NCI-H510A treated with DMSO at 0.1 percent for 48 hours (cell line): ENCODE measurements at regions not wholly inside any gene's neighbourhood (a gene's known extent, or its start where the extent isn't known, plus 50 kb on each side); places are given as distances from the start of the nearest gene placed in this dataset.
A peak's percentile ranks its signal among the peaks of the same experiment; 100 is the strongest.
"Not testable (repeated sequence)": the region's sequence is repeated elsewhere in the genome, so short reads cannot be mapped to it uniquely, and the experiment has no call there.

Experiments
- DNase-seq: peaks from one replicate; lab custom pipeline; 2025; lab: John Stamatoyannopoulos, UW

DNA sequence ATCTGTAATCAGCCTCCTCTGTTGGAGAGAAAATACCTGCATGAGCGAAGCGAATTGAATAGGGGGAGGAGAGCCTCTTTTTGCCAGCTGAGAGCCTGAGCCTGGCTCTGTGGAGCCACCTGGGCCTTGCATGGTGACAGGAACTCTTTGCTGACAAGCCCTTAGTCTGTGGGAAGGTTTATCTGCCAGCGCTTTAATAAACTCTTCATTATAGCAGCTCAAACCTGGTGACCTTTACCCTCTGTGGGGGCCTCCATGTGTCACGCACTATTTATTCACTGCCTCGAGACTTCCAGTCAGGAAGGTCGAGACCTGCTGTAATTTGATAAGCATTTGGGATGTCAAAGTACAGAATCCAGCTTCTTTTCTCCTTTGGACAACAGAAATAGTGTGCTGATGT is 282.6 kb downstream of the CBLN1 start:
- no peak for DNase-seq

DNA sequence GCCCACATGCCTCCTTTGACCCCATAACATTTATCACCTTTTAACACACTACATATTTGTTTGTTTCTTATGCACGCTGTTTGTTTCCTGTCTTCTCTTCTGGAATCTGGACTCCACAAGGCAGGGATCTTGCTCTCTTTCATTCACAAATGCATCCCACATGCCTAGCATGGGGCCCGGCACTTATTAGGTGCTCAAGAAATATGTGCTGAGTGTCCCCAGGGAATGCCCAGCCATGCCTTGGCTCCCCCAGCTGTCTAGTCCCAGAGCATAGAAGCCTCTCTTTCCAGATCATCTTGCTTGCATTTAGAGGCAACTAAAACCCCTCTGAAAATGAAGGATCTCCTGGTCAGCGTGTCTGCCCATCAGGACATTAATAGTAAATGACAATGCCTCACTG is 283.7 kb downstream of the CBLN1 start:
- no peak for DNase-seq

DNA sequence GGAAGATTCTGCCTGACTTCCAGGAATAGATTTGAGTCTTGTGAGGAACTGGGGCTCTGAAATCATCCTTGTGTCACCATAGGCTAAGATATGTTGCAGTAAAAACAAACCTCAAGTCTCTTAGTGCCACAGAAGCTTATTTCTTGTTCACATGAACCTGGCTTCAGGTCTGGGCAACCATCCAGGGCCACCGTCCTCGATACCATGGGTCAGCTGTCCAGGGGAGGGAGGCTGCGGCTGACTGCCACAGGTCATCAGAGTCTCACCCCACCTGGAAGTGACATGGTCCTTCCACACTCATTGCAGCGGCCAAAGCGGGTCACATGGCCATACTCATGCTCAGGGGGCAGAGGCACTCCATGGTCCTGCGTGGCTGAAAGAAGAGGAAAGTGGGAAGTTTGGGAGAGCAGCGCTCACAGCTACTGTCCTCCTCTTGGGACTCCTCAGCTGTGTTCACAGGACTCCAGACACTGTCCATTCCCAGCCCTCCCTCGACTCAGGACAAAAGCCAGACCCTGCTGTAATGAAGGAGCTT is 284.5 kb downstream of the CBLN1 start:
- no peak for DNase-seq

GRCh38 chr16:48978501-48978900 is 303.1 kb downstream of the CBLN1 start:
- DNase-seq = no peak

GRCh38 chr16:48972236-48972635 is 309.4 kb downstream of the CBLN1 start:
- no peak for DNase-seq

DNA sequence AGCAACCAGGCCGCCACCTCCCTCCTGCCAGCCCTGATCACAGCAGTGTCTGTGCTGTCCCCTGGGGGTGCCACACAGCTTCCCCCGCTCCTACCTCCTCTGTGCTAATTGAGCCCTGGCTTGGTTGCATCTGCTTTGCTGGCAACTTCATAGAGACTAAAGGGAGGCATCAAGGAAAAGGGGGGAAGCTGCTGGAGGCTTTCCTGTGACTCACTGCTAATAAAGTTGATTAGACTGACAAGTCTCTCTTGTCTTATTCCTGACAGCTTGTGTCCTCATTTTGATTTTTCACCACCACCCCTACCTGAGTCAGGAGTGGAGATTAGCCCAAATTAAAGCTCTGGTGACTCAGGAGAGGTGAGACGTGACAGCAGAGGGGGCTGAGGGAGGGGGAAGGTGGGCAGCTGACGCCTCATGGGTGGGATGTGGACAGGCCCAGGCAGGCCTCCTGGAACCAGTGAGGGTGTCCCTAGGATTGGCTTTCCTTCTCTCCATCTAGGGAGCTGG is 310.0 kb downstream of the CBLN1 start:
- DNase-seq = no peak

DNA sequence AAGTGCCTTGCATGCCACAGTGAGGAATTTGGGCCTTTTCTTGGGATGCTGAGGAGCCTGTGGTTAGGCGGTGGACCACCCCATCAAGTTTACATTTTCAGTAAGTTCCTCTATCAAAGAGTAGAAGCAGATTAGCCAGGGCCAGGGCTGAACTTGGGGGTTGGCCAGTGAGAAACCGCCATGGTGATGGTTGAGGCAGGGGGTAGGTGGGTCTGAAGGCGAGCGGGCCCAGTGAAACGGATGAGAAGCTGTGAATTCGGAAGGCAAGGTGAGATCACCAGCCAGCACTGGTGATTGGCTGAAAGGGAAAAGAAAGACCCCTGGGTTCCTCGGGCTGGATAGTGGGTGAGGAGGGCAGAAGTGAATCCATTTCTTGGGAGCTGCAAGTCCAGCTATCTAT is 311.4 kb downstream of the CBLN1 start:
- no peak for DNase-seq

DNA sequence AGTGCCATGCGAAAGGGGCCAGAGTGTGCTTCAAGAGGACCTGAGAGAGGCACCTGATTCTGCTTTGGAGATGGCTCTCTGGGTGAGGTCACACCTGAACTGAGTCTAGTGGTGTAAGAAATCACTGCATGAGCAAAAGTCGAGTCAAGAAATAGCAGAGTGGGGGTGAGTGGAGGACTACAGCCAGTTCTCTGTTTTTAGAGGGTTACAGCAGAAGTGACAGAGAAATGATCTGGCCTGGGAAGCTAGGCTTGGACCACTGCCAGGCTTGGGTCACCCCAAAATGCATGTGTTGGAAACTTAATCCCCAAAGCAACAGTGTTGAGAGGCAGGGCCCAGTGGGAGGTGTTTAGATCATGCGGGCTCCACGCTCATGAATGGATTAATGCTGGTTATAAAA is 312.0 kb downstream of the CBLN1 start:
- DNase-seq = no peak

GRCh38 chr16:48965386-48965785 is 316.3 kb downstream of the CBLN1 start:
- DNase-seq = peak; percentile 43

DNA sequence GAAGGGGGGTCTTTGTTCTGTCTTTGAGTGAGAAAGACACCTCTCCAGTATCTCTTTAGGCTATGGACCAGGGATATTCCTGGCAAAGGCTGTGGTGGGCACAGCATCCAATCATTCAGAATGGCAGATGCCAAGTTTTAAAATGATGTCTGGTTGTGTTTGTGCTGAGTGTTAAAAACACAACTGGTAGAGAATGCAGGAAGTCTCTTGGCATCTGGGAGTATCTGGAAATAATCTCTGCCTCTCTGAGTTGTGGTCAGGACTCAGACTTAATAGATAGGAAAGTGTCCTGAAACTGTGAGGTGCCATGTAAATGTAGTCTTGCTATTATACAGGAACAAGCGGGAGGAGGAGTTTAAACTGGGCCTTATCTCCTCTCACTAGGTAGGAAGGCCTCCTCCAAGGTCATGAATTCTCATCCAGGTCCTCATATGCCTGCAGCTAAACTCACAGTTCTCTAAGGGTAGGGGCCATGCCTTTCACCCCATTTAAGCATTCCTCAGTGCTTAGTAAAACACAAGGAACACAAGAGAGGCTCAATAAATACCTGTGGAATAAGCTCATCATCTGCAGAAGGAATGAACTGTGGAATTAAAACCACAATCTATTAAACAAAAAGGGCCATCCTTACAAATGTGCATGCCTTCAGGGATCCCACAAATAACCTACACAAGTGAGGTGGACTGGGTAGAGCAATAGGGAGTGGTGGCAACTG is 317.6 kb downstream of the CBLN1 start:
- DNase-seq = no peak

GRCh38 chr16:48963306-48963705 is 318.3 kb downstream of the CBLN1 start:
- peak; percentile 11 for DNase-seq

DNA sequence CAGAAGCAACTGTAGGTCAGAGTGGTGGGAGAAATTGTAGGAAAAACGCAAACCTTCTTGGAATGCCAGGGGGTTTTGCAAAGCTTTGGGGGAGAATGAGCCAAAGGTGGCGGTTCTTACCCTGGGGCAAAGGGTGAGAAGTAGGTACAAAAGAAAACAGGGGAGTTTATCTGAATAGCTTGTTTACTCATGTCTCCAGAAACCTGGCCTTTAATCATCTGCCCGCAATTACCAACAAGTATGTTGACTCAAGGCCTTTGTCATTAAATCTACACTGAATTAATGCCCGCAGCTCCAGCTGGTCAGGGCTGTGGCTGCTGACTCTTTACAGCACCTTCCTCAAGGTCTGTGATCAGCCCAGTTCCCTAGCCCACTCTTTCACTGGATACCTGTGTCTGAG is 320.1 kb downstream of the CBLN1 start:
- no peak for DNase-seq

DNA sequence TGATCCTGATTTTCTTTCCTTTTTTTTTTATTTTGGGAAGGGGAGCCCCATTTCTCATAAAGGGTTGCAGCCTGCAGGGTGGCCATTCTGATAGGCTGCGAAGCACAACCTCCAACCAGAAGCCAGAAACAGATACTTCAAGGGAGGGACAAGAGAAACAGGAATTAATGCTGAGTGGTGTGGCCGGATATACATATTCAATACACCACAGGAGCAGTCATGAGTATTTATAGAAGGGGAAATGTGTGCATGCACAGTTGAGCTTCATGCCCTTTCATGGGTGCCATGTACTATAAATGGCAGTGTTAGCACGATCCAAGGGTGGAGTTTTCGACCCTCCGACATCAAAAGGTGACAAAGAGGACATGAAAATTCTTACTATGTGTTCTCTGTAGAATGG is 320.8 kb downstream of the CBLN1 start:
- DNase-seq = no peak

GRCh38 chr16:48959747-48960146 is 321.9 kb downstream of the CBLN1 start:
- DNase-seq = no peak

- peak; percentile 21 for DNase-seq
Measured at GRCh38 chr16:48959204-48959603, 322.4 kb downstream of the CBLN1 start.

GRCh38 chr16:48958681-48959080 is 323.0 kb downstream of the CBLN1 start:
- no peak for DNase-seq

DNA sequence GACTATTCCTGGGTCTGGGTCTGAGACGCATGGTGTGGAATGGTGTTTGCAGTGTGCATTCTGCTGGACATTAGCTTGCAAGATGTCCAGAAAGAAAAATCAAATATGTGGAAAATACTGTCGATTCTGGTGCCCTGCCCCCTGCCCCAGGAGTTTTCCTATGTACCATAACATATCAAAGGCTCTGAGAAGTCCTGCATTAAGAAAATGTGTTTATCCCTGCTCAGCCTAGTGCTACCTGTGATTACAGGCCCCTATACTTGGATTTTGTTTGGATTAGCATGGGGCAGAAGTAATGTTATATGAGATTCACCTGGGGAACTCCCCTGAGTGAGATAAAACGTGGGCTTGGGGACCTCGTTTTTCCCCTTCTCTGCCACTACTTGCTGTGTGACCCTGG is 325.0 kb downstream of the CBLN1 start:
- DNase-seq = no peak

DNA sequence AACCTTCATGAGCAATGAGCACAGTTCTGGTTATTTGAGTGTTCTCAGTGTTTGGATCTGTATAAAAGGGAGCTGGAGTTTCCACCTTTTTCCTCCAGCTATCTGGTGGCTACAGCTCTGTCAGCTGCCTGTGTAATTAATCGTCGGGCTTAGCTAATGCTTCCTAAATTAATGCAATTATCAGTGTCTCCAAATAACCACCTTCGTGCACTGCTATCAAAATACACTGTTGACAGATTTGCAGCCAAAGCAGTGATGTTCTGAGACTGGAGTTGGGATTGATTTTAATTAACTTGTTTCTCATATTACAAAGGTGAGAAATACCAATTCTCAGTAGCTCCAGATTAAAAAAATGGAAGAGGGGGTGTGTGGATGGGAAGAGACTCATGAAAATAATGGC is 325.8 kb downstream of the CBLN1 start:
- DNase-seq = no peak

DNA sequence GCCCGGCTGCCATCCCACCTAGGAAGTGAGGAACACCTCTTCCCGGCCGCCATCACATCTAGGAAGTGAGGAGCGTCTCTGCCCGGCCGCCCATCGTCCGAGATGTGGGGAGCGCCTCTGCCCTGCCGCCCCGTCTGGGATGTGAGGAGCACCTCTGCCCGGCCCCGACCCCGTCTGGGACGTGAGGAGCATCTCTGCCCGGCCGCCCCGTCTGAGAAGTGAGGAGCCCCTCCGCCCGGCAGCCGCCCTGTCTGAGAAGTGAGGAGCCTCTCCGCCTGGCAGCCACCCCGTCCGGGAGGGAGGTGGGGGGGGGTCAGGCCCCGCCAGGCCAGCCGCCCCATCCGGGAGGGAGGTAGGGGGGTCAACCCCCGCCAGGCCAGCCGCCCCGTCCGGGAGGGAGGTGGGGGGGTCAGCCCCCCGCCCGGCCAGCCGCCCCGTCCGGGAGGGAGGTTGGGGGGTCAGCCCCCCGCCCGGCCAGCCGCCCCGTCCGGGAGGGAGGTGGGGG is 330.0 kb downstream of the CBLN1 start:
- DNase-seq = not testable (repeated sequence)

GRCh38 chr16:48950184-48950583 is 331.5 kb downstream of the CBLN1 start:
- no peak for DNase-seq

- DNase-seq = no peak
Measured at GRCh38 chr16:48949636-48950035, 332.0 kb downstream of the CBLN1 start.

DNA sequence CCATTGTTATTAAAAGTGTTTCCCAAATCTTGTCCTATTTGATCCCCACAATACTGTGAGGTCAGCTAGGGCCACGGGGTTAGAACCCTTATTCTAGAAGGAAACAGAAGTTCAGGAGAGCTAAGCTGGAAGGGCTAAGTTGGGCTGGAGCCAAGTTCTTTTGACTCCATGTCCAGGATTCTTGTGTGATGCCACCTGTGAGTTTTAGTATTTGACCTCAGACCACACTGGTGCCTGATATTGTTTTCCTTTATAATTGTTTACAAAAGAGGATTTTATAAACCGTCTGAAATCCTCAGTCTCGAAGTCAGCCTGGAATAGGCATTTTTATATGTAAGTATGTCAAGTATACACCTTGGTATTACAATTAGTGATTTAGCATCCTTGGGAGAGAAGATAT is 332.7 kb downstream of the CBLN1 start:
- DNase-seq = no peak

DNA sequence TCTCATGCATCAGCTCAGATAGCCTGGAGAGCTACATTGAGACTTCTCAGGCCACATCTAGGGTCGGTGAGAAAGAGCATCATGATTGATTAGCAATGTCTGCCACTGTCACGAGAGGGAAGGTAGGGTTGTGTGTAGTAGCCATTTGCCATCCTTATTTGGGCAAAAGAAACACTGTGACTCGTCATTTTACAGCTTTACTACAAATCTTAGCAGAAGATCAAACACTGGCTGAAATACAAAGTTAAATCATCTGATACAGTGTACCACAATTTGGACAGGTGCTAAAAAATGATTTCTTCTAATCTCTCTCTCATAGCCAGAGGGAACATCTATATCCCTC is 334.3 kb downstream of the CBLN1 start:
- DNase-seq = no peak
